Activated naive CD4-positive, alpha-beta T cell treated with anti-CD3 and anti-CD28 coated beads, Interleukin-2, amount 50 U/mL, for 24 hours (primary cell): ENCODE measurements at regions not wholly inside any gene's neighbourhood (a gene's known extent, or its start where the extent isn't known, plus 50 kb on each side); places are given as distances from the start of the nearest gene placed in this dataset.
"Not testable (repeated sequence)": the region's sequence is repeated elsewhere in the genome, so short reads cannot be mapped to it uniquely, and the experiment has no call there.

Experiments
- H3K27ac Mint-ChIP-seq: one replicate; pipeline ENCODE4 v1.8.0; 2021; ENCODE audit warnings: mild to moderate bottlenecking, mixed read lengths
- H3K27me3 Mint-ChIP-seq: one replicate; pipeline ENCODE4 v1.8.0; 2021; ENCODE audit warnings: mixed read lengths
- H3K36me3 Mint-ChIP-seq: one replicate; pipeline ENCODE4 v1.8.0; 2021; ENCODE audit warnings: mixed read lengths
- H3K4me1 Mint-ChIP-seq: one replicate; pipeline ENCODE4 v1.8.0; 2021; ENCODE audit warnings: mixed read lengths
- H3K4me3 Mint-ChIP-seq: one replicate; pipeline ENCODE4 v1.8.0; 2021; ENCODE audit warnings: mild to moderate bottlenecking, mixed read lengths
- H3K9me3 Mint-ChIP-seq: one replicate; pipeline ENCODE4 v1.8.0; 2021; ENCODE audit warnings: mixed read lengths

DNA sequence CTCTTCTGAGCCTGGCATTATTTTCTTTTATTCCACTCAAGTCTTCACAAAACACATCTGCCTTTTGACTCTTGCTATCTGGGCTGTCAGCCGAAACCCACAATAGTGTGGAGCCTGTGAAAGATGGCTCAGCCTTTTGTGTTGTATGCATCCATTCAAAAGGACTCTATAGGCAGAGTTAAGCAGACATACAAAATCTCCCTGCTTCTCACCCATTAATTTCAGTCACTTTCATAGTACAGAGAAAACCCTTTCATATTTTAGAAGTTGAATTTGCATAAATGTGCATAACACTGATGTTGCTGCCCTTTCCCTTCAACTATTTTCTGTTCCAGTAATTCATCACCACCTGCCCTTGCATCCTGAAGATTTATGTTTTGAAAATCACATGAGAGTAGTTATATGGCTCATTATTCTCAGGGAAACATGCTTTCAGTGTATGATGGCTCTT lies 154.6 kb downstream of the EVA1A start:
- no peak overlapping the region for H3K27ac Mint-ChIP-seq
- peaks cover 6% of the 10 kb centered on the region for H3K36me3 Mint-ChIP-seq
- peaks cover 4% of the 10 kb centered on the region for H3K4me1 Mint-ChIP-seq
- H3K9me3 Mint-ChIP-seq: peaks cover 9% of the 10 kb centered on the region
- H3K4me3 Mint-ChIP-seq: no peak overlapping the region
- peaks cover 8% of the 10 kb centered on the region for H3K27me3 Mint-ChIP-seq

GRCh38 chr2:75405000-75405399 lies 155.7 kb downstream of the EVA1A start:
- H3K9me3 Mint-ChIP-seq: peaks cover 2% of the 10 kb centered on the region
- H3K27ac Mint-ChIP-seq: no peak overlapping the region
- peaks cover 4% of the 10 kb centered on the region for H3K27me3 Mint-ChIP-seq
- peaks cover 4% of the 10 kb centered on the region for H3K4me1 Mint-ChIP-seq
- H3K36me3 Mint-ChIP-seq: peaks cover under 1% of the 10 kb centered on the region
- H3K4me3 Mint-ChIP-seq: no peak overlapping the region

- peaks cover 4% of the 10 kb centered on the region for H3K4me1 Mint-ChIP-seq
- no peaks in the 10 kb centered on the region for H3K9me3 Mint-ChIP-seq
- no peak overlapping the region for H3K4me3 Mint-ChIP-seq
- H3K27ac Mint-ChIP-seq: no peak overlapping the region
- peaks cover 4% of the 10 kb centered on the region for H3K27me3 Mint-ChIP-seq
- H3K36me3 Mint-ChIP-seq: no peaks in the 10 kb centered on the region
Observed at GRCh38 chr2:75403991-75404428, 156.7 kb downstream of the EVA1A start.

DNA sequence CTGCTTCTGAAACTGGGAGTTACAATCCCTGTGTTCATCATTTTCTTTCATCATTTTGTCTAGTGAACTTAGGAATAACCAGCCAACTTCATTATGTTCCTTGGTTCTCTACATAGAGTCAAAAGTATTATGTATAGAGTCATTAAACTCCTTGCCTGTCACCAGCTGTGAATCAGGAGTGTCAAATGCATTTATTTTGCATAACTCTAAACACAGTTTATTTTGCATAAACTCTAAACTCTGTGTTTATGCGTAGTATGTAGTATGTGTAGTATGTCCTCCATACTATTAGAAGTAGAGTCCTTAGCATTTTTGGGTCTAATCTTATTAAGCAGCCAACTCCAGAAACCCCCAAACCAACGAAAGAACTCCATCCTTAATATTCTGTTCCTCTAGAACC lies 164.4 kb downstream of the EVA1A start:
- Mint-ChIP-seq H3K27me3 (no peaks in the 10 kb centered on the region), H3K4me3 (no peak overlapping the region), H3K36me3 (peaks cover 3% of the 10 kb centered on the region), H3K9me3 (no peaks in the 10 kb centered on the region), H3K27ac (no peak overlapping the region), H3K4me1 (no peaks in the 10 kb centered on the region)

- H3K9me3 Mint-ChIP-seq, H3K27me3 Mint-ChIP-seq, H3K36me3 Mint-ChIP-seq, H3K4me3 Mint-ChIP-seq, H3K4me1 Mint-ChIP-seq, H3K27ac Mint-ChIP-seq: not testable (repeated sequence)
Observed at GRCh38 chr2:75394764-75395163, 166.0 kb downstream of the EVA1A start.

GRCh38 chr2:75390169-75390568 lies 170.6 kb downstream of the EVA1A start:
- Mint-ChIP-seq H3K27ac (no peak overlapping the region), H3K9me3 (no peaks in the 10 kb centered on the region)

GRCh38 chr2:75389271-75389670 lies 171.5 kb downstream of the EVA1A start:
- H3K36me3 Mint-ChIP-seq: peaks cover 3% of the 10 kb centered on the region
- H3K4me3 Mint-ChIP-seq: no peak overlapping the region
- H3K9me3 Mint-ChIP-seq: no peaks in the 10 kb centered on the region
- H3K27ac Mint-ChIP-seq: no peak overlapping the region
- no peaks in the 10 kb centered on the region for H3K4me1 Mint-ChIP-seq
- H3K27me3 Mint-ChIP-seq: peaks cover 1% of the 10 kb centered on the region

More at GRCh38 chr2:75390169-75390568, 170.6 kb downstream of the EVA1A start:
- no peaks in the 10 kb centered on the region for H3K4me1 Mint-ChIP-seq
- H3K4me3 Mint-ChIP-seq: no peak overlapping the region
- H3K36me3 Mint-ChIP-seq: peaks cover 3% of the 10 kb centered on the region
- H3K27me3 Mint-ChIP-seq: no peaks in the 10 kb centered on the region

- Mint-ChIP-seq H3K4me3 (no peak overlapping the region), H3K27ac (no peak overlapping the region), H3K36me3 (peaks cover 5% of the 10 kb centered on the region), H3K4me1 (no peaks in the 10 kb centered on the region), H3K27me3 (peaks cover 5% of the 10 kb centered on the region), H3K9me3 (peaks cover 5% of the 10 kb centered on the region)
Observed at GRCh38 chr2:75381032-75381431, 179.7 kb downstream of the EVA1A start.

GRCh38 chr2:75379476-75380210 lies 180.3 kb upstream of the TACR1 start:
- no peak overlapping the region for H3K27ac Mint-ChIP-seq
- H3K36me3 Mint-ChIP-seq: peaks cover 5% of the 10 kb centered on the region
- H3K27me3 Mint-ChIP-seq: peaks cover 5% of the 10 kb centered on the region
- H3K9me3 Mint-ChIP-seq: peaks cover 5% of the 10 kb centered on the region
- H3K4me1 Mint-ChIP-seq: no peaks in the 10 kb centered on the region
- H3K4me3 Mint-ChIP-seq: no peak overlapping the region

GRCh38 chr2:75375646-75376582 lies 176.6 kb upstream of the TACR1 start:
- Mint-ChIP-seq H3K27ac (no peak overlapping the region), H3K9me3 (peaks cover 17% of the 10 kb centered on the region), H3K4me1 (no peaks in the 10 kb centered on the region), H3K27me3 (peaks cover 9% of the 10 kb centered on the region), H3K4me3 (no peak overlapping the region), H3K36me3 (peaks cover 11% of the 10 kb centered on the region)

GRCh38 chr2:75374414-75374957 lies 175.2 kb upstream of the TACR1 start:
- not testable (repeated sequence) for H3K27ac Mint-ChIP-seq, H3K4me3 Mint-ChIP-seq, H3K4me1 Mint-ChIP-seq
- Mint-ChIP-seq H3K27me3 (peaks cover 12% of the 10 kb centered on the region), H3K36me3 (peaks cover 11% of the 10 kb centered on the region), H3K9me3 (peaks cover 17% of the 10 kb centered on the region)

DNA sequence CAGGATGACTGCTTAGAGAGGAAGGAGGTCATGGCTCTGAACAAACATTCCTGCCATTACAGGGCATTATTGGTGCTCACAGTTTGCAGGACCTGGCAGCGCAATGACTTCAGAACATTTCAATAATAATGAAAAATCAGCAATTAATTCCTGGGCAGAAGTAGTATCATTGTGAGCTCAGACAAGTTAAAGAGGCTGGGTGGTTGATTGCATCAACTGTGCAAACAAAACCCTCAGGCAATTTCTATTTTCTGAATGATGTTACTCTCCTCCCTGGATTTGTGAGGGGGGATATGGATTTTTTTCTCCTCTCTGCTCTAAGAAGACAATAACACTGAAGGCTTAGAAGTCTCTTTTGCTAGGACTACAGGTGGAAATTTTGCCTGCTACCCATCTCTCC lies 168.1 kb upstream of the TACR1 start:
- H3K36me3 Mint-ChIP-seq: peaks cover 5% of the 10 kb centered on the region
- H3K4me1 Mint-ChIP-seq: no peaks in the 10 kb centered on the region
- H3K4me3 Mint-ChIP-seq: no peak overlapping the region
- H3K27me3 Mint-ChIP-seq: peaks cover 5% of the 10 kb centered on the region
- no peak overlapping the region for H3K27ac Mint-ChIP-seq
- peaks cover 13% of the 10 kb centered on the region for H3K9me3 Mint-ChIP-seq

- Mint-ChIP-seq H3K9me3 (peaks cover 7% of the 10 kb centered on the region), H3K4me1 (no peaks in the 10 kb centered on the region), H3K4me3 (no peak overlapping the region)
Observed at GRCh38 chr2:75361486-75361885, 162.2 kb upstream of the TACR1 start.

GRCh38 chr2:75360945-75361344 lies 161.6 kb upstream of the TACR1 start:
- no peak overlapping the region for H3K27ac Mint-ChIP-seq
- peaks cover 3% of the 10 kb centered on the region for H3K36me3 Mint-ChIP-seq
- peaks cover 7% of the 10 kb centered on the region for H3K9me3 Mint-ChIP-seq
- H3K4me1 Mint-ChIP-seq: no peaks in the 10 kb centered on the region
- H3K27me3 Mint-ChIP-seq: peaks cover 2% of the 10 kb centered on the region
- no peak overlapping the region for H3K4me3 Mint-ChIP-seq

More at GRCh38 chr2:75361486-75361885, 162.2 kb upstream of the TACR1 start:
- peaks cover 3% of the 10 kb centered on the region for H3K36me3 Mint-ChIP-seq
- H3K27me3 Mint-ChIP-seq: no peaks in the 10 kb centered on the region
- no peak overlapping the region for H3K27ac Mint-ChIP-seq

DNA sequence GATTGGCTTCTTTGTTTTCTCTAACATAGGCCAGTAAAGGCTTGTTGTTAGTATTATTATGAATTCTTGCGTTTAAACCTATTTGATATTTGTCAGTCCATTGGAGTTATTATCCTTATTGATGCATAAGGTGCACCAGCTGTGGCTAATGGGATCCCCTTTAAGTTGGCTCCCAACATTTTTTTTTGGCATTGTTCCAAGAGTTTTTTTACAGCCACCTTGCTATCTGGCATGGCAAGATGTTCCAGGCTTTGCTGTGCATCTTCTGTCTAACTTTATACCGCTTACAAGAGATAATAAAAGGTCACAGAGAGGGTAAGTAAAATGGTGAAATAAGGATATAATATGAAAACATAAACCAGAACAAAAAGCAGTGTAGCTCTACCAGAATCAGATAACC lies 157.5 kb upstream of the TACR1 start:
- H3K9me3 Mint-ChIP-seq: no peaks in the 10 kb centered on the region
- H3K4me1 Mint-ChIP-seq: no peaks in the 10 kb centered on the region
- peaks cover 3% of the 10 kb centered on the region for H3K36me3 Mint-ChIP-seq
- peaks cover 6% of the 10 kb centered on the region for H3K27me3 Mint-ChIP-seq
- no peak overlapping the region for H3K27ac Mint-ChIP-seq
- H3K4me3 Mint-ChIP-seq: no peak overlapping the region

- H3K27ac Mint-ChIP-seq: no peak overlapping the region
- no peaks in the 10 kb centered on the region for H3K4me1 Mint-ChIP-seq
- no peak overlapping the region for H3K4me3 Mint-ChIP-seq
- H3K36me3 Mint-ChIP-seq: peaks cover 2% of the 10 kb centered on the region
- peaks cover 10% of the 10 kb centered on the region for H3K9me3 Mint-ChIP-seq
- H3K27me3 Mint-ChIP-seq: peaks cover 6% of the 10 kb centered on the region
Observed at GRCh38 chr2:75353131-75353530, 153.8 kb upstream of the TACR1 start.
